OCI-LY1 (cell line): ENCODE measurements at regions not wholly inside any gene's neighbourhood (a gene's known extent, or its start where the extent isn't known, plus 50 kb on each side); places are given as distances from the start of the nearest gene placed in this dataset.

Source experiments
- H2AFZ ChIP-seq: fragments of 200-600 bp; sonication (generic), shearing (Covaris generic); 2 replicates; pipeline ENCODE4 v1.6.0; 2014; ENCODE audit warnings: antibody characterized with exemption, mild to moderate bottlenecking, low read length
- H3F3A ChIP-seq: fragments of 200-600 bp; sonication (generic), shearing (Covaris generic); 2 replicates; pipeline ENCODE4 v1.6.0; 2014; ENCODE audit warnings: mild to moderate bottlenecking, antibody characterized with exemption, low read length, moderate library complexity; ENCODE audit not compliant: insufficient read depth
- H3K27ac ChIP-seq: fragments of 200-600 bp; sonication (generic); 2 replicates; pipeline ENCODE4 v1.5.1; 2014; ENCODE audit warnings: low read length, mixed run types, mild to moderate bottlenecking, low read depth; ENCODE audit not compliant: poor library complexity, severe bottlenecking
- H3K27me3 ChIP-seq: fragments of 200-600 bp; sonication (generic); 2 replicates; pipeline ENCODE4 v1.6.0; 2014; ENCODE audit warnings: antibody characterized with exemption, mild to moderate bottlenecking, low read length, moderate library complexity; ENCODE audit not compliant: insufficient read depth
- H3K36me3 ChIP-seq: fragments of 200-600 bp; sonication (generic); 2 replicates; pipeline ENCODE4 v1.6.1; 2014; ENCODE audit warnings: mild to moderate bottlenecking, antibody characterized with exemption, low read length, moderate library complexity, mixed read lengths; ENCODE audit not compliant: insufficient read depth
- H3K4me1 ChIP-seq: fragments of 200-600 bp; sonication (generic); 2 replicates; pipeline ENCODE4 v1.5.1; 2014; ENCODE audit warnings: mild to moderate bottlenecking, low read length, moderate library complexity; ENCODE audit not compliant: insufficient read depth, severe bottlenecking
- H3K4me2 ChIP-seq: fragments of 200-600 bp; sonication (generic), shearing (Covaris generic); 2 replicates; pipeline ENCODE4 v1.6.1; 2014; ENCODE audit warnings: low read length
- H3K4me3 ChIP-seq: fragments of 200-600 bp; sonication (generic); 2 replicates; pipeline ENCODE4 v1.5.1; 2014; ENCODE audit warnings: low read length, low read depth, mild to moderate bottlenecking, mixed read lengths; ENCODE audit not compliant: poor library complexity, severe bottlenecking
- H3K79me2 ChIP-seq: fragments of 200-600 bp; shearing (Covaris generic); 2 replicates; pipeline ENCODE4 v1.6.1; 2016; ENCODE audit warnings: mixed run types, low read length, mixed read lengths; ENCODE audit not compliant: insufficient read depth
- H3K9ac ChIP-seq: fragments of 200-600 bp; sonication (generic), shearing (Covaris generic); 2 replicates; pipeline ENCODE4 v1.6.1; 2014; ENCODE audit warnings: mild to moderate bottlenecking, low read length, mixed read lengths
- H3K9me2 ChIP-seq: fragments of 200-600 bp; sonication (generic), shearing (Covaris generic); 2 replicates; pipeline ENCODE4 v1.6.1; 2014; ENCODE audit warnings: low read depth, mild to moderate bottlenecking, low read length, mixed read lengths
- H3K9me3 ChIP-seq: fragments of 200-600 bp; shearing (Covaris generic); 2 replicates; pipeline ENCODE4 v1.6.1; 2014; ENCODE audit warnings: low read length, mixed read lengths
- H4K20me1 ChIP-seq: fragments of 200-600 bp; sonication (generic), shearing (Covaris generic); 2 replicates; pipeline ENCODE4 v1.6.0; 2016; ENCODE audit warnings: mild to moderate bottlenecking, low read length; ENCODE audit not compliant: insufficient read depth
- EZH2 ChIP-seq: fragments of 200-600 bp; sonication (generic), shearing (Covaris generic); IDR thresholded peaks from 2 replicates; pipeline ENCODE4 v1.8.0; 2017; ENCODE audit warnings: borderline replicate concordance, mixed run types, mild to moderate bottlenecking, antibody characterized with exemption, low read length, moderate library complexity, mixed read lengths
- TF ChIP-seq, protein P1 (sequence below): fragments of 200-600 bp; sonication (generic), shearing (Covaris generic); IDR thresholded peaks from 2 replicates; pipeline ENCODE4 v1.5.1; 2017; ENCODE audit warnings: mild to moderate bottlenecking, antibody characterized with exemption, low read length, moderate library complexity, mixed read lengths

DNA sequence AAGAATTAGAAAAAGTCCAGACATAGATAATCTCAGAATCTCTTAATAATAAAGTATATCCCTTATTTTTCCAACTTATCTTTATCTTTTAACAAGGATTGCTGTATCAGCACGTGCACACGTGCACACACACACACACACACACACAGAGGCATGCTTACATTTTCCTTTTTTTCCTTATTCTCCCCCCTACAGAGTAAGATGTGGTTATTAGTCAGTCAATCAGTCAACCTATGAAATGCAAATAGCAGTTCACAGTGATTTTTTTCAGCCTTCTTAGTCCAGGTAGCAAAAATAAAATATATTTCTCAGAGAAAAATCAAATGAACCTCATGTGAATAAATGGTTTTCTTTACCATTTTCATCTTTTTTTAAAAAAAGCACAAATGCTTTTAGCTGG lies 506.2 kb upstream of the SLC39A10 start:
- Histone ChIP-seq H3K9ac (no peak overlapping the region), H4K20me1 (no peaks in the 10 kb centered on the region), H3K9me2 (no peaks in the 10 kb centered on the region), H3K9me3 (no peaks in the 10 kb centered on the region), H3K27ac (no peak overlapping the region), H3K4me2 (no peak overlapping the region), H3K36me3 (no peaks in the 10 kb centered on the region), H3K4me3 (no peak overlapping the region), H3F3A (no peaks in the 10 kb centered on the region), H3K4me1 (no peaks in the 10 kb centered on the region), H3K27me3 (no peaks in the 10 kb centered on the region), H3K79me2 (no peaks in the 10 kb centered on the region), H2AFZ (no peak overlapping the region)
- TF ChIP-seq, protein P1, sequence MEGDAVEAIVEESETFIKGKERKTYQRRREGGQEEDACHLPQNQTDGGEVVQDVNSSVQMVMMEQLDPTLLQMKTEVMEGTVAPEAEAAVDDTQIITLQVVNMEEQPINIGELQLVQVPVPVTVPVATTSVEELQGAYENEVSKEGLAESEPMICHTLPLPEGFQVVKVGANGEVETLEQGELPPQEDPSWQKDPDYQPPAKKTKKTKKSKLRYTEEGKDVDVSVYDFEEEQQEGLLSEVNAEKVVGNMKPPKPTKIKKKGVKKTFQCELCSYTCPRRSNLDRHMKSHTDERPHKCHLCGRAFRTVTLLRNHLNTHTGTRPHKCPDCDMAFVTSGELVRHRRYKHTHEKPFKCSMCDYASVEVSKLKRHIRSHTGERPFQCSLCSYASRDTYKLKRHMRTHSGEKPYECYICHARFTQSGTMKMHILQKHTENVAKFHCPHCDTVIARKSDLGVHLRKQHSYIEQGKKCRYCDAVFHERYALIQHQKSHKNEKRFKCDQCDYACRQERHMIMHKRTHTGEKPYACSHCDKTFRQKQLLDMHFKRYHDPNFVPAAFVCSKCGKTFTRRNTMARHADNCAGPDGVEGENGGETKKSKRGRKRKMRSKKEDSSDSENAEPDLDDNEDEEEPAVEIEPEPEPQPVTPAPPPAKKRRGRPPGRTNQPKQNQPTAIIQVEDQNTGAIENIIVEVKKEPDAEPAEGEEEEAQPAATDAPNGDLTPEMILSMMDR = no peak
- TF ChIP-seq EZH2 = no peak

GRCh38 chr2:195148004-195148403 lies 509.0 kb upstream of the SLC39A10 start:
- H3K9ac ChIP-seq = no peak overlapping the region
- H3F3A ChIP-seq = no peaks in the 10 kb centered on the region
- H3K4me2 ChIP-seq = no peak overlapping the region
- TF ChIP-seq EZH2 = no peak
- TF ChIP-seq, protein P1 = no peak
- no peaks in the 10 kb centered on the region for H3K27me3 ChIP-seq
- no peaks in the 10 kb centered on the region for H3K79me2 ChIP-seq
- H3K9me2 ChIP-seq = no peaks in the 10 kb centered on the region
- H3K27ac ChIP-seq = no peak overlapping the region
- no peaks in the 10 kb centered on the region for H3K4me1 ChIP-seq
- no peaks in the 10 kb centered on the region for H3K9me3 ChIP-seq
- H3K36me3 ChIP-seq = no peaks in the 10 kb centered on the region
- H3K4me3 ChIP-seq = no peak overlapping the region
- H4K20me1 ChIP-seq = no peaks in the 10 kb centered on the region
- no peak overlapping the region for H2AFZ ChIP-seq

DNA sequence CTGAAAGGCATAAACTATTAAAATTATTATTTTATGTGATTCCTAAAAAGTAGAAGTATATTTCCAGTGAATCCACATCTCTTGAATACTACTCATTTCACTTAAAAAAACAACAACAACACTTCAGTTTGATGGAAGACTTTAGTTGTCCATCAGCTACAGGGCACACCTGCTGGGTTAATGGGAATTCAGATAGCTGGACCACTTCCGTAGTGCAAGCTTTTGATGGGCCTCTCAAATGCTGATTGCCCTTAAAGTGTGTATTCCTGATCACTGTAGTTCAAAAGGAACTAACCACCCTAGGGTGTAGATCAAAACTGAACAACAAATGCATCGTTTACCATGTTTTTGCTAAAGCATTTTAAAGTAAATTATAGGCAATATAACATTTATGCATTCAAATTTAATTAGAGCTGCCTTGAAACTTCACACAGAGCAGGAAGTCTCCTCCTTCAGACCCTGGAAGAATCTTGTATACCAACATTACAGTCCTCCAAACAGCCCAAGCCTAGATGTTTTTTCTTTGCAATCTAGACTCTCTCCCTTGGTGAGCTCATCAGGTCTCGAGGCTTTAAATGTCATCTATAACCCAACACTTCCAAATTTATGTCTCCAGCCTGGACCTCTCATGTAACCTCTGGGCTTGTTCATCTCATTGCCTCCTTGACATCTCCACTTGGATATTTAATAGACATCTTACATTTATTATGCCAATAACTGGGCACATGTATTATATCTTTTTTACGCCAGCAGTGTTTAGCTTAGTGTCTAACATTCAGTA lies 510.1 kb upstream of the SLC39A10 start:
- Histone ChIP-seq H2AFZ (no peak overlapping the region), H3K27me3 (no peaks in the 10 kb centered on the region), H3K79me2 (no peaks in the 10 kb centered on the region), H3K36me3 (no peaks in the 10 kb centered on the region), H3K9ac (no peak overlapping the region), H3K27ac (no peak overlapping the region), H4K20me1 (no peaks in the 10 kb centered on the region), H3K4me3 (no peak overlapping the region), H3F3A (no peaks in the 10 kb centered on the region), H3K4me2 (no peak overlapping the region), H3K9me2 (no peaks in the 10 kb centered on the region), H3K9me3 (no peaks in the 10 kb centered on the region), H3K4me1 (no peaks in the 10 kb centered on the region)
- no peak for TF ChIP-seq EZH2
- TF ChIP-seq, protein P1 = no peak
